GM19372 (cell line): ENCODE measurements at regions not wholly inside any gene's neighbourhood (a gene's known extent, or its start where the extent isn't known, plus 50 kb on each side); places are given as distances from the start of the nearest gene placed in this dataset.
"Not testable (repeated sequence)": the region's sequence is repeated elsewhere in the genome, so short reads cannot be mapped to it uniquely, and the experiment has no call there.

Experiments
- ATAC-seq: cut with Tn5 transposase; IDR thresholded peaks from one replicate; pipeline ENCODE4 v1.9.1; 2021; ENCODE audit warnings: mild to moderate bottlenecking, low read depth, moderate library complexity; ENCODE audit not compliant: unreplicated experiment

DNA sequence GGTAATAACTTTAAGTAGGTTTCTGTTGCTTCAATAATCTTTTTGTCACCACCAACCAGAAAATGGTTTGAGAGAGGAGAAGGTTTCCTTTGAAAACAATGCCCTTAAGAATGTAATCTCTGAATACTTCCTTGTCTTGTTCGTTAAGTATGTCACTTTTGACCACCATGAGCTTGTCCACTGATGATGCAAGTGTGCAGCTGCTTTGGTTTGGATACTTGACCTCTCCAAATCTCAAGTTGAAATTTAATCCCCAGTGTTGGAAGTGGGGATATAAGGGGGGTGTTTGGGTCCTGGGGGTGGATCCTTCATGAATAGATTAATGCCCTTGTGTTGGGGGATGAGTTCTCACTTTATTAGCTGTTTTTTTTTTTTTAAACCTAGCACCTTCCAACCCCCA, 985.4 kb downstream of the EPHA7 start:
- ATAC-seq = no peak

DNA sequence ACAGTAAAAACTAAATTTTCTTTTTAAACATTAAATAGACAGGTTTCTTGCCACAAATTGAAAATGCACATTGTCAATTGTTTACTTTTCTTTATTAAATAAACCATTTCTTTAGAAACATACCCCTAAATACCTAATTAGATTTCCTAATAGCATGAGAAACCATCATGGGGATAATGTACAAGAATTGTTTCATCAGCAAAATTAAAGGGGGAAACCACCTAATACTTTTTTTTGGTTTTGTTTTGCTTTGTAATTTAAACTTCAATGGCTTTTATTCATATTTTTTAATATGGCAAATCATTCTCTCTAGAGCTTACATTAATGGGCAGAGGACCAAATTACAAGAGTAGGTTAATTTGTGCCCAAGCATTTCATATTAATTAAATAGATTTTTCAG, 987.9 kb downstream of the EPHA7 start:
- ATAC-seq = no peak

DNA sequence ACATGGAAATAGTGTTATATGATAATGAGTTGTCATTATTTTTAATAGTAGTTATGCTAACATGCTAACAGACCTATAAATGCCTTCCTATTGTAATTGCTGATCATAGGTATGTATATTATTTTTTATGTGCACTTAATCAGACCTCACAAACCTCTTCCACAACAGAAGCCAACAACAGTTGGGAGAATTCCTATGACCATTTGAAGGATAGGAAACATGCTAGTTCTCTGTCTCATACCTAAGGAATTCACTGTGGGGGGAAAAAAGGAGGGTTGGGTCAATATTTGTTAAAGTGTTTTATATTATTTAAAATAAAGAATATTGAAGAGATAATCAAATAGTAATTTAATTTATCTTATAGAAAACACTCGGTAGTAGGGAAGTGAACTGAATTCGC, 990.9 kb downstream of the EPHA7 start:
- no peak for ATAC-seq

GRCh38 chr6:92427453-92427852, 991.9 kb downstream of the EPHA7 start:
- ATAC-seq = no peak

- ATAC-seq = no peak
Observed at GRCh38 chr6:92415656-92416055, 1003.7 kb downstream of the EPHA7 start.

GRCh38 chr6:92408350-92408749, 1011.0 kb downstream of the EPHA7 start:
- ATAC-seq = no peak

- ATAC-seq = no peak
Observed at GRCh38 chr6:92404281-92404680, 1015.1 kb downstream of the EPHA7 start.

DNA sequence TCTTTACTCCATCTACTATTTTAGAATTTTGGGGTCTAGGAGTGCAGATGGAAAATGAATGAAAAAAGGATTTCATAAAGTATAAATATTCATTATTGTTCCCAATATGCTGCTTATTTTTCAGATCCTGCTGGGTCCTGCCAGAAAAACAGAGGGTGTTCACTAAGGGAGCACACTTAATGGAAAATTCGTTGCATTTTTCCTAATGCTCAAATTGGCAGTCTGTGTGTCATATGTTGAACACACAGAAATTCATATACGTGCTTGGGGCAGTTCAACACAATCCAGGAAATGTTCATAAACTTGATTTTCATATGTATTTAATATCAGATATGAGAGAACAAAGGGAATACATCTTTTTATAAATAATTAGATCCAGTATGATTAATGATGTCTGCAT, 1019.4 kb downstream of the EPHA7 start:
- ATAC-seq = no peak

DNA sequence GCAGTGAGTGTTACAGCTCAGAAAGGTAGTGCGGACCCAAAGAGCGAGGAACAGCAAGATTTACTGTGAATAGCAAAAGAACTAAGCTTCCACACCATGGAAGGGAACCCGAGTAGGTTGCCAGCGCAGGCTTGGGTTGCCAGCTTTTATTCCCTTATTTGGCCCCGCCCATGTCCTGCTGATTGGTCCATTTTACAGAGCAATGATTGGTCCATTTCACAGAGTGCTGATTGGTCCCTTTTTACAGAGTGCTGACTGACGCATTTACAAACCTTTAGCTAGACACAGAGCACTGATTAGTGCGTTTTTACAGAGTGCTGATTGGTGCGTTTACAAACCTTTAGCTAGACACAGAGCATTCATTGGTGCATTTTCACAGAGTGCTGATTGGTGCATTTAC, 1030.7 kb downstream of the EPHA7 start:
- not testable (repeated sequence) for ATAC-seq

GRCh38 chr6:92380803-92381601, 1038.4 kb downstream of the EPHA7 start:
- no peak for ATAC-seq

- no peak for ATAC-seq
Observed at GRCh38 chr6:92377137-92377536, 1042.2 kb downstream of the EPHA7 start.

DNA sequence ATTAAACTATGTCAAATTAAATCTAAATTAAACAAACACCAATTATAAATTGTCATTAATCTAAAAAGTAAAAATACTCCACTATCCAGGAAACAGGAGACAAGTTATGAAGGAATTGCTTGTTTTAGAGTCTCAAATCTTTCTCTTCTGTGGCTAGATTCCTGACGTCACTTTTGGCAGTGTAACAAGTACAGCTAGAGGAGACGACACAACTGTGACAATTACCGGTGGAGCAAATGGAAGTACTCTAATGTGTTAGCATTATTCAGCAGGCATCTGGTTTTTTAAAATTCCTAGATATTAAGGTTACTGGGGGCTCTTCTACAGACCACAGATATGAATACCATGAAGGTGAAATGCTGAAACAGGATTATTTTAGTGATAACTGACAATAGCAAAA, 1042.7 kb downstream of the EPHA7 start:
- no peak for ATAC-seq

DNA sequence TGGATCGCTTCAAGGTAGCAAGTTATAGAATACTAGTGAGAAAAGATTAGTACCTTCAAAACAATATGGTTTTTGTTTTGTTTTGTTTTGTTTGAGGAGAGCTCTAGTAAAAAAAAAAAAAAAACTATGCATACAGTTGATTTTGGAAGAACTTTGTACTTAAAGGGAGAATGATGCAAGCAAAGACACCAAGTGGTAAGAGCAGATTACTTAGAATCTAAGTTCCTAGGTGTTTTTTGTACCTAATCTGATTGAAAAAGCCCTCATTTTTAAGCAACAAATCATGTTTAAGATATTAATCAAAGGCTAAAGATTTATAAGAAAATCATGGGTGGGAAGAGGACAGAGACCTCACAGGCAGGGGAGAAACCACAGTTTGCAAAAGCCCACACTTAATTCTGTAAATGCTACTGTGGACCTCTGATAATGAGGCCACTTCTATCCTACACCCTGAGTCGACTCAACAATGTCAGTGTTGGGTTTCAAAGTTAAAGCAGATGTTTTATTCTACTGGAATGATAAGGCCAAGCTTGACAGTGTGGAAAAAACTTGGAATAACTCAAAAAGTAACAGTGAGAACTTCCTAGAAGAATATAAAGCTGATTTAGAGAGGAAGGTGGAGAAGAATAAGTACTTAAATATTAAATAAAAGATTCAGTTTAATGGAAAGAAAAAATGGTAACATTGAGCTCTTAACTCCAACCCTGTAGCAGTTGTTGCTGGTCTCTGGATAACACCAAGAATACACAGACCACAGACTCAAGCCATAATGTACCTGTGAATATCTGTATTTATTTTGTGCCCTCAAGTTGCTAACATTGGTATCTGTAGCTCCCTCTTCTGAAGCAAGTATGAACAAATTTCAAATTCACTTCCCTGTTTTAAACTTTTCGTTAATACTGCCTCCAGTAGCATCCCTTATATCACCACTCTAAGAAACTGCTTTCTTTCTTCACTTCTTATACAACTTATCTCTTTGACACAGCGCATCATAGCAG, 1047.8 kb downstream of the EPHA7 start:
- no peak for ATAC-seq

DNA sequence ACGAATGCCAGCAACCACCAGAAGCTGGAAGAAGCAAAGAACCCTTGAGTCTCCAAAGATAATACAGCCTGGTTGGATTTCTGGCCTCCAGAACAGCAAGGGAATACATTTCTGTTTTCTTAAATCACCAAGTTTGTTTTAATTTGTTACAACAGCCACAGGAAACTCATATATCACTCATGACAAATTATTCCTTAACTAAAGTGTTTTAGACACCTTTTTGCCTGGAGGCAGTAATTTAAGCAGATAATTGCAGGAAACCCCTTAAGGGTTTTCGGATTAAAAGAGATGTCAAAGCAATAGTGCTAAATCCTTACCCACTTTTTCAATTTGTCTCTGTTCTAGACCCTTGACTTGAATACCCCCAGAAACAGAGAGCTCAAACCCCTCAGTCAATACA, 1050.0 kb downstream of the EPHA7 start:
- ATAC-seq = no peak

DNA sequence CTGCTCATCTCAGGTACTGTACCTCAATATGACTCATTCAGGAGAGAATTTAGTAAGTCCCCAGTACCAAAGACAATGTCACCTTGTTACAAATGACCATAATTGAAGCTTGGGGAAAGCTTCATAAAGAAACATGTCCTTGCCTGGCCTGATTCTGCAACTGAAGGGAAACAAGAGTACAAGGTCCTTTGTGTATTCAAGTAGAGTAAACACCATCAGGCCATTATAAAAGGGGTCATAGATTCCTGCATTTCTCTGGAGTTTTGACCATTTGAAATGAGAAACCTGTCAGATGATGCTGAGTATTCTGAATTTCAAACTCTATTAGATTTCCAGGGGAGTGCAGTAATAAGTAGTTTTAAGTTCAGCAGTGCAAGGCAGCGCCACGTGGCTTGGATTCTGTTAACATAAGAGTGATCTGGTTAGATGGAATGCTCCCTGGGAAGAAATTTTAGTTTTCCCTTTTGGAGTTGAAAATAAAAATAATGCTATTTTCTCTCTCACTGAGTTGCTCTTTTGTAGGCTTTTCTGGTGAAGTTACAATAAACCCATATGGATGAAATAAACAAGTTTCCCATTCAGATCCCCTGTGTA, 1054.3 kb downstream of the EPHA7 start:
- ATAC-seq = no peak

- ATAC-seq = no peak
Observed at GRCh38 chr6:92363111-92363510, 1056.2 kb downstream of the EPHA7 start.

DNA sequence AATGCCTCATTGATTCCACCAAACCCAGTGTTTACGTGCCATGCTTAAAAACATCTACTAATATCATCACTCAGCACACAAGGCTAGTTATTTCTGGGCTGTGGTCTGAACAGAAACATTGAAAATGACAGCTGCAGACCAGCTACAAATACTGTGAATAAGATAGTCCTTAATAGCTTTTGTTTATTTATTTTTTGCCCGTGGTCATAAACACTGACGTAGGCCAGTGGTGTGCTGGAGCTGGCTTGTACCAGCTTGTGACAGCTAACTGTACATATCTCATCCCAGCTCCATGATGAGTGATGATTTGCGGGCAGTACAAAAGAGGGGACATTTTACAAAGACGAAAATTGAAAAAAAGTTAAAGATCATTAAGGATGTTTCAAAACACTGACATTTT, 1057.0 kb downstream of the EPHA7 start:
- no peak for ATAC-seq

- no peak for ATAC-seq
Observed at GRCh38 chr6:92361990-92362389, 1057.4 kb downstream of the EPHA7 start.

DNA sequence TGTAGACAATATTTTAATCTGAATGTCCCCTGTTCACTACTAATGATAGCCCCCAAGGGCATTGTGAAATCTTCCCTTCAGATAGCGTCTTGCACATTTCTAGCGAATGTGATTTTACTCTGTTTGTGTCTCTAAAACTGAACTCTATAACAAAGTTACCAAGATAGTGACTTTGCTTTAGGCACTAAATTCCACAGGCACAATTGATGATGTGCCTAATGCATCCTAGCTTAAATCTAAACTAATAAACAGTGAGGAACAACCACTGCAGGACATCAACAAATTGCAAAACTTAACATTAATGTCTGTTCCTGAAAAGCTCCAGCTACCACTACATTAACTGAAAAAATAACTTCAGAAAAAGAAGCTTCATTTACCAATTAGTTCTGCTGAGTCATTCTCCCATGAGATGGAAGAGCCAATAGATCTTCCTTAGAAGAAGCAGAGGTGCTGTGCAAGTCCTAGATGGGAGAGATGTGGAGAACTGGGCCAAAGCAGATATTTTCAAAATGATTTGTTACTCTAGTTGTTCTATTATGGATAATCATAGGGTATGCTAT, 1065.0 kb downstream of the EPHA7 start:
- ATAC-seq = no peak

- ATAC-seq = no peak
Observed at GRCh38 chr6:92352130-92352529, 1067.2 kb downstream of the EPHA7 start.

GRCh38 chr6:92341201-92341600, 1078.2 kb downstream of the EPHA7 start:
- ATAC-seq = no peak
